ENCODE measurements at regions not wholly inside any gene's neighbourhood (a gene's known extent, or its start where the extent isn't known, plus 50 kb on each side); places are given as distances from the start of the nearest gene placed in this dataset.

- H3K9ac ChIP-seq (ENCODE audit: low read depth in 2 of 2, low read length in 2 of 2) = no peak overlapping the region
- H3K36me3 ChIP-seq = no peaks in the 10 kb centered on the region
- H3K4me3 ChIP-seq = no peak overlapping the region
- intact Hi-C loops (cut with DNase I) = no loop called here
- no peak overlapping the region for H3K27ac ChIP-seq
- no peaks in the 10 kb centered on the region for H3K9me3 ChIP-seq
- H3K27me3 ChIP-seq = no peaks in the 10 kb centered on the region
- DNase-seq = no peak
- TF ChIP-seq CTCF (IDR thresholded peaks at IDR 0.05) = no peak
- H3K4me1 ChIP-seq = no peaks in the 10 kb centered on the region
These were observed 1121.4 kb downstream of the XPNPEP1 start for GRCh38 chr10:108801775-108802517.

GRCh38 chr10:108801220-108801619 is 1122.1 kb downstream of the XPNPEP1 start:
- intact Hi-C loops (cut with DNase I) = no loop called here
- TF ChIP-seq CTCF (IDR thresholded peaks at IDR 0.05) = no peak

GRCh38 chr10:108797573-108797972 is 1125.7 kb downstream of the XPNPEP1 start:
- H3K27ac ChIP-seq = no peak overlapping the region
- H3K4me1 ChIP-seq = no peaks in the 10 kb centered on the region
- no peak overlapping the region for H3K9ac ChIP-seq (ENCODE audit: low read depth in 2 of 2, low read length in 2 of 2)
- DNase-seq = no peak
- H3K4me3 ChIP-seq = no peak overlapping the region
- no peaks in the 10 kb centered on the region for H3K27me3 ChIP-seq
- no peaks in the 10 kb centered on the region for H3K9me3 ChIP-seq
- intact Hi-C loops (cut with DNase I) = no loop called here
- no peak for TF ChIP-seq CTCF (IDR thresholded peaks at IDR 0.05)
- H3K36me3 ChIP-seq = no peaks in the 10 kb centered on the region

More at GRCh38 chr10:108801220-108801619, 1122.1 kb downstream of the XPNPEP1 start:
- Histone ChIP-seq H3K9ac (ENCODE audit: low read depth in 2 of 2, low read length in 2 of 2) (no peak overlapping the region), H3K4me1 (no peaks in the 10 kb centered on the region), H3K27ac (no peak overlapping the region), H3K4me3 (no peak overlapping the region), H3K36me3 (no peaks in the 10 kb centered on the region), H3K9me3 (no peaks in the 10 kb centered on the region), H3K27me3 (no peaks in the 10 kb centered on the region)
- no peak for DNase-seq

- Histone ChIP-seq H3K4me1 (no peaks in the 10 kb centered on the region), H3K27ac (no peak overlapping the region), H3K9me3 (no peaks in the 10 kb centered on the region), H3K36me3 (no peaks in the 10 kb centered on the region), H3K27me3 (no peaks in the 10 kb centered on the region), H3K9ac (ENCODE audit: low read depth in 2 of 2, low read length in 2 of 2) (no peak overlapping the region), H3K4me3 (no peak overlapping the region)
- intact Hi-C loops (cut with DNase I) = no loop called here
- no peak for DNase-seq
- TF ChIP-seq CTCF (IDR thresholded peaks at IDR 0.05) = no peak
These were observed 1131.4 kb downstream of the XPNPEP1 start for GRCh38 chr10:108791794-108792474.

- Histone ChIP-seq H3K9ac (ENCODE audit: low read depth in 2 of 2, low read length in 2 of 2) (no peak overlapping the region), H3K4me3 (no peak overlapping the region), H3K27me3 (no peaks in the 10 kb centered on the region), H3K9me3 (no peaks in the 10 kb centered on the region), H3K36me3 (no peaks in the 10 kb centered on the region), H3K27ac (no peak overlapping the region), H3K4me1 (no peaks in the 10 kb centered on the region)
- DNase-seq = no peak
- TF ChIP-seq CTCF (IDR thresholded peaks at IDR 0.05) = no peak
- intact Hi-C loops (cut with DNase I) = no loop called here
These were observed 1132.3 kb downstream of the XPNPEP1 start for GRCh38 chr10:108791030-108791429.

All from colonic mucosa (tissue), 4 donors.